ENCODE measurements at regions not wholly inside any gene's neighbourhood (a gene's known extent, or its start where the extent isn't known, plus 50 kb on each side); places are given as distances from the start of the nearest gene placed in this dataset.

DNA sequence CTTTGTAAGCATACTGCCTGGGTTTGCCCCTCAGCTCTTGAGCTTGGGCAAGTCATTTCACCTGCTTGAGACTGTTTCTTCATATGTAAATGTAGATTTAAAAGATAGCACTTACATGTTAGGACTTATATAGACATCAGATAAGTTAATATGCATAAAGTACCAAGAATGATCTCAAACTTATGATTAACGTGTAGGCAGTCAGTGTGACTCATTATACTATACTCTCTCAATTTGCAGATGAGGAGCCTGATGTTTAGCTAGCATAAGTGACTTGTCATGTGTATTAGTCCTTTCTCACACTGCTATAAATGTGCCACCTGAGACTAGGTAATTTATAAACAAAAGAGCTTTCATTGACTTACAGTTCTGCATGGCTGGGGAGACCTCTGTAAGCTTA is 690.5 kb downstream of the KCNJ2 start:
- no peaks in the 10 kb centered on the region for H3K27me3 ChIP-seq (replicated peaks in 1 of 4; ENCODE audit: control insufficient read depth in 3 of 4, extremely low read depth in 1 of 4, insufficient read depth in 3 of 4, low read length in 3 of 4)
- no peak overlapping the region for H2BK20ac ChIP-seq (ENCODE audit: low read length)
- H3K4ac ChIP-seq (replicated peaks; ENCODE audit: insufficient read length, low read depth, low read length), result no peak overlapping the region
- no peak overlapping the region for H2BK120ac ChIP-seq (replicated peaks; ENCODE audit: low read depth, low read length)
- no peak overlapping the region for H2BK15ac ChIP-seq (ENCODE audit: low read length)
- no peaks in the 10 kb centered on the region for H3K79me1 ChIP-seq (ENCODE audit: low read depth, low read length)
- H2AK5ac ChIP-seq (ENCODE audit: low read depth, low read length), result no peak overlapping the region
- no peak overlapping the region for H3K18ac ChIP-seq (ENCODE audit: extremely low read depth, low read length)
- H3K14ac ChIP-seq (ENCODE audit: insufficient read length), result no peak overlapping the region
- CTCF ChIA-PET (ENCODE audit: partially characterized antibody), result no interaction called here
- no peak overlapping the region for H3K9ac ChIP-seq (replicated peaks in 1 of 4; ENCODE audit: extremely low read depth in 1 of 4, low read depth in 3 of 4, low read length in 3 of 4)
- H4K5ac ChIP-seq (ENCODE audit: insufficient read length, low read depth, low read length), result no peak overlapping the region
- no peak overlapping the region for H3K56ac ChIP-seq (replicated peaks; ENCODE audit: insufficient read length, low read depth, low read length)
- no peaks in the 10 kb centered on the region for H4K20me1 ChIP-seq (replicated peaks in 1 of 2; ENCODE audit: control insufficient read depth in 1 of 2, insufficient read depth in 2 of 2, low read length in 2 of 2)
- no peaks in the 10 kb centered on the region for H3K23me2 ChIP-seq (ENCODE audit: low read depth, low read length)
- POLR2A ChIA-PET (ENCODE audit: partially characterized antibody), result no interaction called here
- no peak for DNase-seq (ENCODE audit: low read depth in 1 of 2, low spot score in 2 of 2)
- H3K27ac ChIP-seq (ENCODE audit: low read depth, low read length), result no peak overlapping the region
- H3K23ac ChIP-seq (ENCODE audit: insufficient read length), result no peak overlapping the region
- H3K4me1 ChIP-seq (replicated peaks in 1 of 4; ENCODE audit: control insufficient read depth in 3 of 4, insufficient read depth in 4 of 4, low read length in 3 of 4), result no peaks in the 10 kb centered on the region
- H3K4me3 ChIP-seq (ENCODE audit: extremely low read depth in 1 of 4, insufficient read depth in 2 of 4, low read depth in 3 of 4, low read length in 4 of 4), result no peak overlapping the region
- H2AFZ ChIP-seq (ENCODE audit: low read length), result no peak overlapping the region
- peaks cover 8 to 16% of the 10 kb centered on the region in 2 experiments; a peak in 3 of 4 replicates for H3K9me3 ChIP-seq (ENCODE audit: insufficient read depth in 2 of 2, low read depth in 1 of 2, low read length in 1 of 2)
- H3K4me2 ChIP-seq (ENCODE audit: insufficient read depth in 1 of 2, low read depth in 2 of 2, low read length in 2 of 2), result no peak overlapping the region
- H4K8ac ChIP-seq (ENCODE audit: extremely low read depth, insufficient read depth, low read length), result no peak overlapping the region
- H2BK5ac ChIP-seq (ENCODE audit: low read depth, low read length), result no peak overlapping the region
- no peak overlapping the region for H2BK12ac ChIP-seq (ENCODE audit: low read depth, low read length)
- H3K79me2 ChIP-seq (ENCODE audit: control insufficient read depth in 1 of 2, insufficient read depth in 2 of 2, low read length in 2 of 2), result no peaks in the 10 kb centered on the region
- H4K91ac ChIP-seq (replicated peaks; ENCODE audit: insufficient read length, low read length), result no peak overlapping the region
- FAIRE-seq, result no peak
- H3K36me3 ChIP-seq (ENCODE audit: control insufficient read depth in 2 of 4, insufficient read depth in 4 of 4, low read length in 3 of 4), result no peaks in the 10 kb centered on the region
- WGBS, 2 experiments (ENCODE audit: extremely low coverage in 1 of 2, insufficient coverage in 1 of 2, insufficient read length in 1 of 2, insufficient replicate concordance in 2 of 2, low coverage in 1 of 2, low lambda C conversion rate in 2 of 2, missing lambda C conversion rate in 1 of 2), result 88% methylated on average over 1 of the region's 1 CpG; no CpG with 5 or more reads in 1 of the 2 experiments
- TF ChIP-seq NANOG (IDR thresholded peaks at IDR 0.05; ENCODE audit: insufficient read depth, low read depth, low read length, poor library complexity, severe bottlenecking) (no peak), POLR2AphosphoS5 (IDR thresholded peaks at IDR 0.05; ENCODE audit: low read depth, low read length) (no peak), CTBP2 (IDR thresholded peaks at IDR 0.05; ENCODE audit: borderline replicate concordance, insufficient read depth, insufficient read length, low read length) (no peak), SUZ12 (IDR thresholded peaks at IDR 0.05; ENCODE audit: low read length) (no peak), RNF2 (IDR thresholded peaks at IDR 0.05; ENCODE audit: borderline replicate concordance, low read depth, low read length, missing control alignments, poor library complexity, severe bottlenecking) (no peak), SIX5 (IDR thresholded peaks at IDR 0.05; ENCODE audit: low read depth, low read length) (no peak), RXRA (IDR thresholded peaks at IDR 0.05; ENCODE audit: insufficient read depth, low read depth, low read length) (no peak), SIRT6 (IDR thresholded peaks at IDR 0.05; ENCODE audit: low read length) (no peak), CBX5 (IDR thresholded peaks at IDR 0.05; ENCODE audit: low read depth, low read length) (no peak), TCF12 (IDR thresholded peaks at IDR 0.05; ENCODE audit: low read depth, low read length) (no peak), RFX5 (IDR thresholded peaks at IDR 0.05; ENCODE audit: borderline replicate concordance, low read depth, low read length) (no peak), CEBPB (IDR thresholded peaks at IDR 0.05; ENCODE audit: low read depth, low read length) (no peak)
- TF ChIP-seq, protein P1, sequence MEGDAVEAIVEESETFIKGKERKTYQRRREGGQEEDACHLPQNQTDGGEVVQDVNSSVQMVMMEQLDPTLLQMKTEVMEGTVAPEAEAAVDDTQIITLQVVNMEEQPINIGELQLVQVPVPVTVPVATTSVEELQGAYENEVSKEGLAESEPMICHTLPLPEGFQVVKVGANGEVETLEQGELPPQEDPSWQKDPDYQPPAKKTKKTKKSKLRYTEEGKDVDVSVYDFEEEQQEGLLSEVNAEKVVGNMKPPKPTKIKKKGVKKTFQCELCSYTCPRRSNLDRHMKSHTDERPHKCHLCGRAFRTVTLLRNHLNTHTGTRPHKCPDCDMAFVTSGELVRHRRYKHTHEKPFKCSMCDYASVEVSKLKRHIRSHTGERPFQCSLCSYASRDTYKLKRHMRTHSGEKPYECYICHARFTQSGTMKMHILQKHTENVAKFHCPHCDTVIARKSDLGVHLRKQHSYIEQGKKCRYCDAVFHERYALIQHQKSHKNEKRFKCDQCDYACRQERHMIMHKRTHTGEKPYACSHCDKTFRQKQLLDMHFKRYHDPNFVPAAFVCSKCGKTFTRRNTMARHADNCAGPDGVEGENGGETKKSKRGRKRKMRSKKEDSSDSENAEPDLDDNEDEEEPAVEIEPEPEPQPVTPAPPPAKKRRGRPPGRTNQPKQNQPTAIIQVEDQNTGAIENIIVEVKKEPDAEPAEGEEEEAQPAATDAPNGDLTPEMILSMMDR (IDR thresholded peaks at IDR 0.05; ENCODE audit: control extremely low read depth in 1 of 3, insufficient read depth in 1 of 3, low read depth in 1 of 3, low read length in 3 of 3), result no peak
